ENCODE measurements at regions not wholly inside any gene's neighbourhood (a gene's known extent, or its start where the extent isn't known, plus 50 kb on each side); places are given as distances from the start of the nearest gene placed in this dataset.

DNA sequence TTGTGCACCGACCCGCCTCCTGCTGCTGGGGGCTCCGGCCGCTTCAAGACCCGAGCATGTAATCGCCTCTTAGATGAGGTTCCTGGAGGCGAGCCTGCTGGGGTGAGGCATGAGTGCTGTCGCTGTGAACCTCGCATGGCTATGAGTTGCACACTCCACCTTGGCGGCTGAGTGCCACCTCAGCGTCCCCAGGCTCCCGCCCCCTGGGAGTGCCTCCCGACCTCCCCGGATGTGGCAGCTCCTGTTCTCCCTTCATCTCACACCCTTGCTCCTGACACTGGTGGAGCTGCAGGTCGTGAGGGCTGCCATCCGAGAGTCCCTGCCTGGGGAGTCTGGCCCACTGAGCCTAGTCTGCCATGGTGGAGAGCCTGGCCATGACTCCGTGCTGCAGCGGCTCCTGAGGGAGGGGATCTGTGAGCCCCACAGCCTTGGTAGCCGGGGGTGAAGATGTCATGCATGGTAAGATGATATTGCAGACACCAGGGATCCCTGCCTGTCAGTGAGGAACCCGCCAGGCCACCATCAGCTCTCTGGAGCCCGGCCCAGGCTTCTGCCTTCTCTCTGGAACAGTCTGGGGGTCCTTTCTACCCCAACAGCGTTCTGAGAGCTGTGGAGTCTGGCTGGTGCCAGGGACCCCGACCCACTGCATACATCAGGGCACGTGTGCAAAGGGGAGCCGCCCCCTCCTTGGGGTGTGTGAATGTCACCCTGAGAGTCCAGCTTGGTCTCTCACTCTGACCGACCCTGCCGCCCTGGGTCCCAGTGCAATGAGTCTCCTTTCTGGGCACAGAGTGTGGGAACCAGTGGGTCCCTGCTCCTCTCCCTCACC is 61.6 kb upstream of the HS6ST1 start:
- Histone ChIP-seq H3K27ac (ENCODE audit: low read depth, low read length) (no peak overlapping the region), H3F3A (ENCODE audit: control insufficient read depth, insufficient read depth) (no peaks in the 10 kb centered on the region), H3K4me1 (ENCODE audit: control insufficient read depth, low read length) (no peaks in the 10 kb centered on the region), H3K9me3 (ENCODE audit: control insufficient read depth, insufficient read depth, low read length) (no peaks in the 10 kb centered on the region), H3K4me2 (ENCODE audit: low read length) (no peak overlapping the region), H3K4me3 (ENCODE audit: low read length) (no peak overlapping the region), H3K79me2 (ENCODE audit: control insufficient read depth, low read length) (no peaks in the 10 kb centered on the region), H3K27me3 (ENCODE audit: control insufficient read depth, low read length) (no peaks in the 10 kb centered on the region), H3K9me2 (replicated peaks; ENCODE audit: control insufficient read depth, low read length) (no peaks in the 10 kb centered on the region), H4K20me1 (ENCODE audit: control insufficient read depth, insufficient read depth, low read depth, low read length) (no peaks in the 10 kb centered on the region; the same call in 1 of the 2 replicates), H3K36me3 (ENCODE audit: control insufficient read depth, low read length) (no peaks in the 10 kb centered on the region)
- TF ChIP-seq, protein P1, sequence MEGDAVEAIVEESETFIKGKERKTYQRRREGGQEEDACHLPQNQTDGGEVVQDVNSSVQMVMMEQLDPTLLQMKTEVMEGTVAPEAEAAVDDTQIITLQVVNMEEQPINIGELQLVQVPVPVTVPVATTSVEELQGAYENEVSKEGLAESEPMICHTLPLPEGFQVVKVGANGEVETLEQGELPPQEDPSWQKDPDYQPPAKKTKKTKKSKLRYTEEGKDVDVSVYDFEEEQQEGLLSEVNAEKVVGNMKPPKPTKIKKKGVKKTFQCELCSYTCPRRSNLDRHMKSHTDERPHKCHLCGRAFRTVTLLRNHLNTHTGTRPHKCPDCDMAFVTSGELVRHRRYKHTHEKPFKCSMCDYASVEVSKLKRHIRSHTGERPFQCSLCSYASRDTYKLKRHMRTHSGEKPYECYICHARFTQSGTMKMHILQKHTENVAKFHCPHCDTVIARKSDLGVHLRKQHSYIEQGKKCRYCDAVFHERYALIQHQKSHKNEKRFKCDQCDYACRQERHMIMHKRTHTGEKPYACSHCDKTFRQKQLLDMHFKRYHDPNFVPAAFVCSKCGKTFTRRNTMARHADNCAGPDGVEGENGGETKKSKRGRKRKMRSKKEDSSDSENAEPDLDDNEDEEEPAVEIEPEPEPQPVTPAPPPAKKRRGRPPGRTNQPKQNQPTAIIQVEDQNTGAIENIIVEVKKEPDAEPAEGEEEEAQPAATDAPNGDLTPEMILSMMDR (IDR thresholded peaks at IDR 0.05; ENCODE audit: low read depth, low read length, poor library complexity, severe bottlenecking), result no peak
- TF ChIP-seq EZH2phosphoT487 (IDR thresholded peaks at IDR 0.05; ENCODE audit: borderline replicate concordance, low read length), result no peak

DNA sequence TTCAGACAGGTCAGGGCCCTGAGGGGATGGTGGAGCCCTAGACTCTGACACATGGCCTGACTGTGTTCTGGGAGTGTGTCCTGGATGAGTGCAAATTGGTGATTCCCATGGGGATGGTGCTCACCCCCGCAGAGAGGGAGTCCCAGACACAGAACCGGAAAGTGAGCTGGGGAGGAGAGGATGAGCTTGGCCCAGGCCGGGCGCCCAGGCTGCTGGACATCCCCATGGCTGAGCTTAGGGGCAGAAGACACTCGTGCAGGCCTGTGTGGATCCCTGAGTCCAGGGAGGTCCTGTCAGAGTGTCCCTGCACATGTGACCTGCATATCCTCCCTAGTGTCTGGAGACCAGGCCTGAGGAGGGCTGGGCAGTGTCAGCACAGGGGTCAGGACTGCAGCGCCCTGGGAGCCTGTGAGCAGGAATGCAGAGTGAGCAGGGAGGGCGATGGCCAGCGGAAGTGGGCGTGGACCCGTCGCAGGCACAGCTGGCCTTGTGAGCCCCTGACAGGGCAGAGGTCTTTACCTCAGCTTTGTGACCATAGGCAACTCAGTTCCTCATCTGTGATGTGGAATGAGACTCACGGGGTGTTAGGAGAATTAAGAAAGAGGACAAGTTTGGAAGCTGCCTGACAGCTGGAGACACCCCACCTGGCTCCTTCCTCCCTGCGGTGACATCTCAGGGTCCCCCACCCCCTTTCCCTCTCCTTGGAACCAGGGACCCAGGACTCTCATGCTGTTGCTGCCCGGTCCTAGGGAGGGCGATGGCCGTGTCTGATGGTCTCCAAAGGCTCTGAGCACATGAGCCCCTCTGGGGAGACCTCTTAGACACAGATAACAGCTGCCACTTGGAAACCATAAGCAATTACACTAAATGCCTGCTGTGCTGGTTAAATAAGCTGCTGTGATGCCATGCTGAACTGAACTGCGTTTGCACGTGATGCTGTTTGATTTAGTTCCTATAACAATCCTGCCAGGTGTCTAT is 62.6 kb upstream of the HS6ST1 start:
- no peaks in the 10 kb centered on the region for H3K36me3 ChIP-seq (ENCODE audit: control insufficient read depth, low read length)
- H3K27ac ChIP-seq (ENCODE audit: low read depth, low read length), result no peak overlapping the region
- no peaks in the 10 kb centered on the region for H3K79me2 ChIP-seq (ENCODE audit: control insufficient read depth, low read length)
- H3K4me1 ChIP-seq (ENCODE audit: control insufficient read depth, low read length), result no peaks in the 10 kb centered on the region
- H3K9me3 ChIP-seq (ENCODE audit: control insufficient read depth, insufficient read depth, low read length), result no peaks in the 10 kb centered on the region
- no peaks in the 10 kb centered on the region; the same call in 1 of the 2 replicates for H4K20me1 ChIP-seq (ENCODE audit: control insufficient read depth, insufficient read depth, low read depth, low read length)
- H3K9me2 ChIP-seq (replicated peaks; ENCODE audit: control insufficient read depth, low read length), result no peaks in the 10 kb centered on the region
- no peak overlapping the region for H3K4me3 ChIP-seq (ENCODE audit: low read length)
- no peaks in the 10 kb centered on the region for H3K27me3 ChIP-seq (ENCODE audit: control insufficient read depth, low read length)
- no peaks in the 10 kb centered on the region for H3F3A ChIP-seq (ENCODE audit: control insufficient read depth, insufficient read depth)
- H3K4me2 ChIP-seq (ENCODE audit: low read length), result no peak overlapping the region
- TF ChIP-seq EZH2phosphoT487 (IDR thresholded peaks at IDR 0.05; ENCODE audit: borderline replicate concordance, low read length), result no peak
- TF ChIP-seq, protein P1 (IDR thresholded peaks at IDR 0.05; ENCODE audit: low read depth, low read length, poor library complexity, severe bottlenecking), result no peak

DNA sequence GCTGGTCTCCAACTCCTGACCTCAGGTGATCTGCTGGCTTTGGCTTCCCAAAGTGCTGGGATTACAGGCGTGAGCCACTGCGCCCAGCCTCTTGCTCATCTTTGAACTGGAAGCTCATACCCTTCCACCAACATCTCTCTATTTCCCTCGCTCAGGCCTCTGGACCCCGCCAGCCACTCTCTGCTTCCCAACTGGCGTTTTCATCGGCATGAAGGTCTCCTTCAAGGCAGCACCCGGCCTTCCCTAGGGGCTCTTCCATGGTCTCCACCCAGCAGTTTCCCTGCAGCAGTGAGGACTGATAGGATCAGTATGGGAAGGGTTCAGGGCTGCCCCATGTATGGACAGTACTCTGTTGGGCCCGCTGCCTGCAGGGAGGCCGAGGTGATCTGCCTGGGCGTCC is 65.8 kb upstream of the HS6ST1 start:
- Histone ChIP-seq H3F3A (ENCODE audit: control insufficient read depth, insufficient read depth) (no peaks in the 10 kb centered on the region), H3K9me3 (ENCODE audit: control insufficient read depth, insufficient read depth, low read length) (no peaks in the 10 kb centered on the region), H3K4me1 (ENCODE audit: control insufficient read depth, low read length) (no peaks in the 10 kb centered on the region), H3K4me2 (ENCODE audit: low read length) (no peak overlapping the region), H3K27ac (ENCODE audit: low read depth, low read length) (no peak overlapping the region), H3K79me2 (ENCODE audit: control insufficient read depth, low read length) (no peaks in the 10 kb centered on the region), H3K36me3 (ENCODE audit: control insufficient read depth, low read length) (no peaks in the 10 kb centered on the region), H4K20me1 (ENCODE audit: control insufficient read depth, insufficient read depth, low read depth, low read length) (no peaks in the 10 kb centered on the region), H3K4me3 (ENCODE audit: low read length) (no peak overlapping the region), H3K27me3 (ENCODE audit: control insufficient read depth, low read length) (no peaks in the 10 kb centered on the region), H3K9me2 (replicated peaks; ENCODE audit: control insufficient read depth, low read length) (no peaks in the 10 kb centered on the region)
- TF ChIP-seq, protein P1 (IDR thresholded peaks at IDR 0.05; ENCODE audit: low read depth, low read length, poor library complexity, severe bottlenecking), result no peak
- no peak for TF ChIP-seq EZH2phosphoT487 (IDR thresholded peaks at IDR 0.05; ENCODE audit: borderline replicate concordance, low read length)

Data from DOHH2 (cell line).